Right lobe of liver (tissue), 4 donors: ENCODE measurements at regions not wholly inside any gene's neighbourhood (a gene's known extent, or its start where the extent isn't known, plus 50 kb on each side); places are given as distances from the start of the nearest gene placed in this dataset.

Experiments used
- CTCF ChIP-seq, 4 donors: fragments of 200-600 bp in 3 of 4; fragments of 450-650 bp in 1 of 4; IDR thresholded peaks; one replicate each; pipeline versions ENCODE4 v1.5.1 to v1.8.0; 2016 to 2022; ENCODE audit warnings: antibody characterized with exemption in 4 of 4, mild to moderate bottlenecking in 2 of 4
- POLR2A ChIP-seq: fragments of 450-650 bp; IDR thresholded peaks from one replicate; pipeline ENCODE4 v1.6.1; 2017; ENCODE audit warnings: antibody characterized with exemption, mild to moderate bottlenecking
- donor health status: DM: no; HTN: no; CAD: no.
- donor health status: DM: no; HTN: no; CAD: no.
- donor health status: DM: no; HTN: yes; CAD: no.

GRCh38 chr12:88947486-88948043 is 367.3 kb upstream of the KITLG start:
- TF ChIP-seq CTCF (IDR thresholded peaks at IDR 0.05): no peak
- TF ChIP-seq POLR2A: no peak
